ENCODE measurements at regions not wholly inside any gene's neighbourhood (a gene's known extent, or its start where the extent isn't known, plus 50 kb on each side); places are given as distances from the start of the nearest gene placed in this dataset.

GRCh38 chr20:40959325-40960092 lies 69.1 kb upstream of the TOP1 start:
- DNase-seq = no peak
- Histone ChIP-seq H3K36me3 (ENCODE audit: control insufficient read depth, insufficient read depth, low read length) (no peaks in the 10 kb centered on the region), H3K9ac (ENCODE audit: extremely low read depth, low read length, poor library complexity, severe bottlenecking) (no peak overlapping the region), H3K9me3 (ENCODE audit: control insufficient read depth, low read length) (no peaks in the 10 kb centered on the region), H3K27ac (ENCODE audit: low read depth, low read length) (no peak overlapping the region), H3K4me3 (ENCODE audit: low read length) (no peak overlapping the region), H3K4me1 (ENCODE audit: control insufficient read depth, insufficient read depth, low read length) (peaks cover 12% of the 10 kb centered on the region), H3K27me3 (ENCODE audit: control insufficient read depth, insufficient read depth, low read length, poor library complexity, severe bottlenecking) (no peaks in the 10 kb centered on the region)
- Mint-ChIP-seq H3K36me3 (ENCODE audit: low read depth) (no peaks in the 10 kb centered on the region), H3K27me3 (ENCODE audit: insufficient read depth) (peaks cover 2% of the 10 kb centered on the region), H3K9me3 (peaks cover 2% of the 10 kb centered on the region), H3K4me3 (no peak overlapping the region), H3K4me1 (peaks cover 13% of the 10 kb centered on the region), H3K27ac (no peak overlapping the region)
- TF ChIP-seq CTCF (conservative IDR thresholded peaks at IDR 0.05) = no peak
- WGBS, 2 experiments (ENCODE audit: insufficient coverage in 1 of 2, insufficient read length in 1 of 2) = 77 to 95% methylated on average over 3 to 5 of the region's 6 CpGs

- Mint-ChIP-seq H3K9me3 (no peaks in the 10 kb centered on the region), H3K27me3 (ENCODE audit: insufficient read depth) (no peaks in the 10 kb centered on the region), H3K36me3 (ENCODE audit: low read depth) (no peaks in the 10 kb centered on the region), H3K4me3 (no peak overlapping the region), H3K4me1 (peaks cover 13% of the 10 kb centered on the region), H3K27ac (no peak overlapping the region)
- 91% methylated on average over 4 of the region's 4 CpGs; no CpG with 5 or more reads in 1 of the 2 experiments for WGBS, 2 experiments (ENCODE audit: insufficient coverage in 1 of 2, insufficient read length in 1 of 2)
- H3K9ac ChIP-seq (ENCODE audit: extremely low read depth, low read length, poor library complexity, severe bottlenecking) = no peak overlapping the region
- H3K4me1 ChIP-seq (ENCODE audit: control insufficient read depth, insufficient read depth, low read length) = peaks cover 12% of the 10 kb centered on the region
- H3K4me3 ChIP-seq (ENCODE audit: low read length) = no peak overlapping the region
- no peak for DNase-seq
- H3K36me3 ChIP-seq (ENCODE audit: control insufficient read depth, insufficient read depth, low read length) = no peaks in the 10 kb centered on the region
- H3K9me3 ChIP-seq (ENCODE audit: control insufficient read depth, low read length) = no peaks in the 10 kb centered on the region
- TF ChIP-seq CTCF (conservative IDR thresholded peaks at IDR 0.05) = no peak
- H3K27me3 ChIP-seq (ENCODE audit: control insufficient read depth, insufficient read depth, low read length, poor library complexity, severe bottlenecking) = no peaks in the 10 kb centered on the region
- H3K27ac ChIP-seq (ENCODE audit: low read depth, low read length) = no peak overlapping the region
Measured at GRCh38 chr20:40960101-40960500, 68.5 kb upstream of the TOP1 start.

DNA sequence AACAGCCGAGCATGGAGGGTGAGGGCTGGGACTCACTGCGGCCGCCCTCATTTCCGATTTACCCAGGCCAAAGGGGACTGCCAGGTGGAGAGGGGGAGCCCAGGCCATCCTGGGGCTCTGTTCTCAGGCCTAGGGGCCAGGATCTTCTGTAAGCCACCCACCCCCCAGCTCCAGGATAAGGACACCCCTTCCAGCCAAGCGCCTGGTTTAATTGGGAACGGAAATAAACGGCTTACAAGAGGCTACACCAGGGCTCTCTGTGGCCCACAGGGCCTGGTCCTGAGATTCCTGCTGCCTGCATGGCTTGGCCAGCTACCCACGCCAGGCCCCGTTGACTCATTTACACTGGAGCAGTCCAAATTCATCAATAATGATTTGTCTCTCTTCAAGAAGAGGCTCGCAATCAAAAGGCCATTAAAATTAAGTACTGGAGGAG lies 68.1 kb upstream of the TOP1 start:
- H3K4me3 Mint-ChIP-seq = no peak overlapping the region
- H3K9ac ChIP-seq (ENCODE audit: extremely low read depth, low read length, poor library complexity, severe bottlenecking) = no peak overlapping the region
- no peaks in the 10 kb centered on the region for H3K9me3 ChIP-seq (ENCODE audit: control insufficient read depth, low read length)
- no peaks in the 10 kb centered on the region for H3K27me3 Mint-ChIP-seq (ENCODE audit: insufficient read depth)
- H3K4me1 Mint-ChIP-seq = peaks cover 9% of the 10 kb centered on the region
- H3K4me3 ChIP-seq (ENCODE audit: low read length) = no peak overlapping the region
- DNase-seq = no peak
- H3K36me3 ChIP-seq (ENCODE audit: control insufficient read depth, insufficient read depth, low read length) = no peaks in the 10 kb centered on the region
- H3K27ac Mint-ChIP-seq = no peak overlapping the region
- 83 to 92% methylated on average over 4 to 10 of the region's 10 CpGs for WGBS, 2 experiments (ENCODE audit: insufficient coverage in 1 of 2, insufficient read length in 1 of 2)
- no peak for TF ChIP-seq CTCF (conservative IDR thresholded peaks at IDR 0.05)
- no peaks in the 10 kb centered on the region for H3K27me3 ChIP-seq (ENCODE audit: control insufficient read depth, insufficient read depth, low read length, poor library complexity, severe bottlenecking)
- no peaks in the 10 kb centered on the region for H3K9me3 Mint-ChIP-seq
- no peak overlapping the region for H3K27ac ChIP-seq (ENCODE audit: low read depth, low read length)
- peaks cover 8% of the 10 kb centered on the region for H3K4me1 ChIP-seq (ENCODE audit: control insufficient read depth, insufficient read depth, low read length)
- H3K36me3 Mint-ChIP-seq (ENCODE audit: low read depth) = no peaks in the 10 kb centered on the region
